T follicular helper cell (primary cell): ENCODE measurements at regions not wholly inside any gene's neighbourhood (a gene's known extent, or its start where the extent isn't known, plus 50 kb on each side); places are given as distances from the start of the nearest gene placed in this dataset.
"Not testable (repeated sequence)": the region's sequence is repeated elsewhere in the genome, so short reads cannot be mapped to it uniquely, and the experiment has no call there.

ENCODE experiments used
- DNase-seq: peaks from one replicate; pipeline ENCODE4 v3.0.0-alpha.2; 2020; ENCODE audit warnings: low read depth

GRCh38 chr10:6877336-6877721, 297.3 kb upstream of the PRKCQ start:
- no peak for DNase-seq

DNA sequence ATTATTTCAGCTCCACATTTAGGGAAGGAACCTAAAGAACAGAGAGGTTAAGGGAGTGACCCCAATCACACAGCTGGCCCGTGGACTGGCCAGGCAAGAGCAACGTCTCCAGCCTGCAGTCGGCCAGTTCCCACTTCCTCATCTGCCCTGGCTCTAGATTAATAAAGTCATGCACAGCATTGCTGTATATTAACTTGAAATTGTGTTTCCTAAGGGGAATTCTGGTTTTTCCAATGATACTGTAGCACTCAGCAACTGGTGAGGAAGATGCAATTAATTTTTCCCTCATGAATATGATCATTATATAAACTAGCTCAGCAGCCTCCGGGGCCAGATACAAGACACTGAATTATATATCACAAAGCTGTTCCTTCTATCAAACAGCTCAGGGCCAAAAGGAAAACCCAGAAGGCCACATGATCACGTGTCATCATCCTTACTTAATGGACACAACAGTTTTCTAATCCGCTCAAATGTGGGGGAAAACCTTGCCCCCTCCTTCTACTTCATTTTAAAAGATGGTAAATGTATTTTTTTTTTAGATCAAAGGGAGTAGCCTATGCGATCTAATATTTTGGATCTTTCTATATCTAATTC, 295.3 kb upstream of the PRKCQ start:
- DNase-seq: no peak

GRCh38 chr10:6871128-6871527, 291.1 kb upstream of the PRKCQ start:
- no peak for DNase-seq

DNA sequence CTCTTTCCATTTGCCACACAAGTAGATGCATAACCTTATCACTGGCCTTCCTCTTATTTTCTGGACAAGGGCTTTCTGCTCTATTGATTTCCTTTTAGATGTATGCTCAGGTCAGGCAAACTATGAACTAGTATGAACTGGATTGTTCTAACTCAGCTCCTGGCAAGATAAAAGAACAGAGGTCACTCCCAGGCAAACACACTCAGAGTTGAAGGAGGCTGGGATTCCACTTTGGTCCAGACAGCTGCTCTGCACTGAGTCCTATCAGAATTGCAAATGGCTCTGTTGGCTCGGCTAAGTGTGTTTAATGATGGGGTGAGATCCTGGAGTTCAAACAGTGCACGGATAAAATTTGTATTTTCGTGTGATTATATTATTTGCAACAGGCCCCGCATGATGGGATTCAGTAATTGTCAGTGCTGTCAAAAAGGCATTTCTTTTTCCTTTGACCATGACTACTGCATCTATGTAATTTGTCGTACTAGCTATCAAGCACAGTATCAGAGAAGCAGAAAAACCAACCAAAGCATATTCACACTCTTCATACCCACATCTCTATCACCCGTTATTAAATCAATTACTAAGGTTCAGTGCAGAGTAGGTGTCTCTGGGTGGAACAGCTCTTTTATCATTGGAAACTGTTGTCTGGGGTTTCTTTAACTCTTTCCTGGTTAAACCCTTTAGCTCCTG, 288.1 kb upstream of the PRKCQ start:
- no peak for DNase-seq

GRCh38 chr10:6866757-6867156, 286.7 kb upstream of the PRKCQ start:
- DNase-seq: no peak

GRCh38 chr10:6864142-6864541, 284.1 kb upstream of the PRKCQ start:
- DNase-seq: no peak

DNA sequence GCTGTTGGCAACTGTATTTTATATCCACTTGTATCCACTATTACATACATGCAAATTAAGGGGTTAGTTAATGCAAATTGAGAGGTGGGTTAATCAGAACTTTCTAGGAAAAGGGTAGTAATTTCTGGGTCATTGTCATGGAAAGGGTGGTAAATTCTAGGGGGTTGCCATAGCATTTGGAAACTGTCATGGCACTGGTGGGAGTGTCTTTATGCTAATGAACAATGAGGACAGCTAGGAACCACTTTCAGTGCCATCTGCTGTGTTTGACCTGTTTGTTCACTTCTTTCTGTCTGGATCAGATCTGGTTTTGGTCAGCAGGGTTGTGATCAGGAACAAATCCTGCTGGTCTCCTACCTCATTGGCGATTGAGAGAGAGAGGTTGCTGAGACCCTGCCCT, 283.3 kb upstream of the PRKCQ start:
- DNase-seq: no peak

DNA sequence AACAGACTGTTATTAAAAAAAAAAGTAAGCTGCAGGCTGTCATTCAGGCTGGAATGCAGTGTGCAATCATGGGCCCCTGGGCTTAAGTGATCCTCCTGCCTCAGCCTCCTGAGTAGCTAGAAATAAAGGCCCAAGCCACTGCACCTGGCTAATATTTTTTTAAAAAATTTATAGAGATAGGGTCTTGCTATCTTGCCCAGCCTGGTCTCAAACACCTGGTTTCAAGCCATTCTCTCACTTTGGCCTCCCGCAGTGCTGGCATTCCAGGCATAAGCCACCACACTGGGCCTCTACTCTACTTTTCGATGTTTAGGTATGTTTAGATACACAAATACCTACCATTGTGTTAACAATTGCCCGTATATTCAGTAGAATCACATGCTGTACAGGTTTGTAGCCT, 270.4 kb upstream of the PRKCQ start:
- no peak for DNase-seq

GRCh38 chr10:6847561-6847960, 267.5 kb upstream of the PRKCQ start:
- DNase-seq: no peak

GRCh38 chr10:6843894-6844650, 264.0 kb upstream of the PRKCQ start:
- DNase-seq: no peak

DNA sequence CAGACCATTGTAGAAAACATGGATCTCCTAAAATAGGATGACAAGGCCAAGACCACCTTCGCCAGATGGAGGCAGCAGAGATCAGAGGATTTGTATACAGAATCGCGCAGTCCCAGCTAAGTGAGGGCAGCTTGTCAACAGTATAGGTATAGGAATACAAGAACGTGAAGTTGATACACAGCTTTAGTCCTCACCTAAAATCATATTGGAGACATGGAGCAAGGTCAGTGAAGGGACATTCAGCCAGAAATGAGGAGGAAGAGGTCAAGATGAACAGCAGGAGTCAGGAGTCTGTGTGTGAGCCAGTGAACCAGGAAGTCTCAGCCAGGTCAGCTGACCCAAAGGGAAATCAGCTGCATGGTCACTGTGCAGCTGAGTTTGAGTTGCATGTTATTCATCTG, 263.4 kb upstream of the PRKCQ start:
- no peak for DNase-seq

- DNase-seq: no peak
These were observed 262.6 kb upstream of the PRKCQ start for GRCh38 chr10:6842722-6843121.

DNA sequence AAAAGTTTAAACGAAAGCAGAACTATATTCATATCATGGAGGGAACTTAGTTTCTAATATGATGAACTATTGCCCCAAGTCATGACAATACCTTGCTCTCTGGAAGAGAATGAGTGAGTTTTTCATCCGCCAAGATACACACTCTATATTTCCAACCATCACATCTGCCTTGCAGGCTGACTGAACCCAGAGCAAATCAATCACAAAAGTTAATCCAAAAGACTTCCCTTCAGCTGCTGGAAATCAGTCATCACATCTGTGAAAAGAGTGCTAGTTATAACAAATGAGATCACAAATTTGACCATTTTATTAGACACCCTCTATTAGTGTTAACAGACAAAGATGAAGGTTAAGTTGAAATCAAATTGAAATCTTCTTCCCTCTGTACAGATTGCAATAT, 261.7 kb upstream of the PRKCQ start:
- no peak for DNase-seq

DNA sequence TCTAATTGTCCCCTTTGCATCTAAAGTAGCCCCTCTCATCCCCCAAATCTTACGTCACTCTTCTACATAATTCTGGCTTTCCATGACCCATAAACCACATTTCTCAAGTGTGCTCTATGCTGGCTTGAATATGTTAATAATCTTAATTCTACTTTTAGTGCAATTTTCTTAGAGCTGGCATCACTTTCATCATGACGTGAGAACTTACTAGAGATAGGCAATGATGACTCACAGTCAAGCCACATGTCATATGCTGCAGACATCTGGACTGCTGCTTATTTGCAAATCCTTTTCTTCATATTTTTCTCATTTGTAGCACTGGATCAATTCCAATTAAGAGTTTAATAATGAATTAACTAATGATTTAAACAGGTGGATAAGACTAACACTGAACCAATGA, 260.7 kb upstream of the PRKCQ start:
- no peak for DNase-seq

- no peak for DNase-seq
These were observed 260.2 kb upstream of the PRKCQ start for GRCh38 chr10:6840201-6840691.

DNA sequence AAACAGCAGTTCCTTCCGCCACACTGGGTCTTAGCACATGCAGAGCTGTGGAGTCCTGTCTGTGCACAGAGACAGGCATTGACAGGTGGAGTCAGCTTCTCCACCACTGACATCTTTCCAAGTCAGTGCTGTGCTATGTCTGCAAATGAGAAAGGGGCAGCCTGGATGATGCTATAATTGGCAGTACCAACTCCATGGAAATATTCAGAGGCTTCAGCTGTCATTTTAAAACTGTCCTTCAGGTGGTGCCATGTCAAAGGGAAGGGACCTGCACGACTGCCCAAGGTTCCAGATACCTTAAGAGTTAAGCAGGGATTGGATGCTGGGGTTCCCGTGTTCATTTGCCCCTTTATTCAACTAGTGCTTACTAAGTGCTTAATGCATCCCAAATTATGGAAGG, 258.0 kb upstream of the PRKCQ start:
- no peak for DNase-seq

DNA sequence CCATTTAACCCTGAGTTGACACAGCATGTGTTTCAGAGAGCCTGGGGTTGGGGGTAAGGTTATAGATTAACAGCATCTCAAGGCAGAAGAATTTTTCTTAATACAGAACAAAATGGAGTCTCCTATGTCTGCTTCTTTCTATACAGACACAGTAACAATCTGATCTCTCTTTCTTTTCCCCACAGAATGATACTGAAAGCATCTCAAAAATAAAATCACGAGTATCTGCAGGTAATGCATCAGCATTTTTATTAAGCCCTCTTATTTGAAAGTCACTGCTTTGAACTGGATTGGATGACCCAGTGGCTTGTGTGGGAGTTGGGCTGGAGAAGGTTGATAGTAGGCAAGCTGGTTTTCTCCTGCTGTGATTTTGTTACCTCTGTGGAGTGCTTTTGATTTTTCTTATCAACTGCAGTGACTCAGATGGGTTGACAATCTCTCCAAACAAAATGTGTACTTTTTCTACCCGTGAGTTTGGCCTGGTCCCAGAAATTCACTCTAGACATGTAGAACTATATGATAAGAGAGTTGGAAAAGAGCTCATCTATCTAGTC, 253.5 kb upstream of the PRKCQ start:
- no peak for DNase-seq

DNA sequence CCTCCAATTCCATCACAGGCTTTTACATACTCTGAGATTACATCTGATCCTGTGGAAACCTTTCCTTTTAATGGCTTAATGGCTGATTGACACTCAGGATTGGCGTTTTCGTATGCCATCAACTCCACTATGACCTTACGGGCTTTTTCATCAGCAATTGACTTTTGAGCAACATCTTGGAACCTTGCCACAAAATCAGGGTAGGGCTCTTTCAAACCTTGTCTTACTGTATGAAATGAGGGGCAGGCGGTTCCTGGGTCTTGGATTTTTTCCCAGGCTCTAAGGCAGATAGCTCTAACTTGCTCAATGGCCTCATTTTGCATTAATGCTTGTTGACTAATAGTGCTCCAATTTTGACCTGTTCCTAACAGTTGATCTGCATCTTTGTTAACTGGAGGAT, 250.9 kb upstream of the PRKCQ start:
- not testable (repeated sequence) for DNase-seq

DNA sequence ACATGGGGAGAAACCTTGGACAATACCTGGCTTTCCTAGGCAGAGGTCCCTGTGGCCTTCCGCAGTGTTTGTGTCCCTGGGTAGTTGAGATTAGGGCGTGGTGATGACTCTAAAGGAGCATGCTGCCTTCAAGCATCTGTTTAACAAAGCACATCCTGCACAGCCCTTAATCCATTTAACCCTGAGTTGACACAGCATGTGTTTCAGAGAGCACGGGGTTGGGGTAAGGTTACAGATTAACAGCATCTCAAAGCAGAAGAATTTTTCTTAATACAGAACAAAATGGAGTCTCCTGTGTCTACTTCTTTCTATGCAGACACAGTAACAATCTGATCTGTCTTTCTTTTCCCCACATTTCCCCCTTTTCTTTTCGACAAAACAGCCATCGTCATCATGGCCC, 244.7 kb upstream of the PRKCQ start:
- DNase-seq: not testable (repeated sequence)

DNA sequence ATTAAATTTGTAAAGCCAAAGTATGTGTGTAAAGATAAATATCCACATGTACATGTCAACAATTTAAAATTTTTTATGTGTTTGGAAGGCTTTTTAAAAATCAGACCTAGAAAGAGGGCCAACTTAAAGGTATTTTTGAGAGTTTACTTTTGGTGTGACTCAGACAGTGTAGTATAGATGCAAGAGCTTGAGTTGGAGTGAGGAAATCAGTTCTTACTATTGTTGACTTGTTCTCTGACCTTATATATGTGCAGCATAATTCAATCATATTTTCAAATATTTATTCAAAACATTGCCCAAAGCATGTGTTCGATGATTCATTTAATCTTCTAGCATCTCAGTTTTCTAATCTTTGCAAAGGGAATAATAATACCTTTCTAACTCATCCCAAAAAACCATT, 243.7 kb upstream of the PRKCQ start:
- DNase-seq: no peak

- DNase-seq: no peak
These were observed 239.2 kb upstream of the PRKCQ start for GRCh38 chr10:6819301-6819700.

DNA sequence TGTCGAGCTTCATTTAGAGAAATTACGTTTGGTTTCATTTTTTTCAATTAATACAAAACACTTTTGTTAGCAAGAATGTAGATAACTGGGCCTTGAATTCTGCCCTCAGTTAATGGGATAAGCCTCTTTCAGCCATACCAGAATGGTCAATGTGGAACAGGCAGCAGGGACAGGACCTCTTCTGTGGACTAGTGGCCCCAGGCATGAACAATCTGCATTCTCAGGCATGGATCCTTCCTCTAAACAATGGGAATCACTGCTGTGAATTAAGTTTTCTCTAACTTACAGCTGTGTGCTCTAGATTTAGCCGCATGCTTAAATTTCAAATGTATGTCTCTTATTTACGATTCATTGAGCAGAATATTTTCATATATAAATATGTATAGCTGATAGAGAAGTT, 237.7 kb upstream of the PRKCQ start:
- no peak for DNase-seq

- no peak for DNase-seq
These were observed 235.3 kb upstream of the PRKCQ start for GRCh38 chr10:6815346-6815745.
